Stimulated activated naive B cell treated with anti-CD40 and anti-IgM and Interleukin-4, amounts not matched to agents 10 μg/mL and 1 μg/mL and 100 μg/mL, for 72 hours (primary cell): ENCODE measurements at regions not wholly inside any gene's neighbourhood (a gene's known extent, or its start where the extent isn't known, plus 50 kb on each side); places are given as distances from the start of the nearest gene placed in this dataset.
"Not testable (repeated sequence)": the region's sequence is repeated elsewhere in the genome, so short reads cannot be mapped to it uniquely, and the experiment has no call there.

Source experiments
- ATAC-seq, 2 donors: fragments of 150-1000 bp; cut with Tn5 transposase; replicated peaks; 2 replicates each; pipeline ENCODE4 v1.10.0; 2021; ENCODE audit warnings: moderate library complexity in 1 of 2
- DNase-seq: peaks from one replicate; pipeline ENCODE4 v3.0.0; 2021
- H3K27ac Mint-ChIP-seq: one replicate; pipeline ENCODE4 v1.8.0; 2022; ENCODE audit warnings: mild to moderate bottlenecking, mixed read lengths
- H3K27me3 Mint-ChIP-seq, 2 donors: one replicate each; pipeline ENCODE4 v1.8.0; 2022; ENCODE audit warnings: mixed read lengths in 2 of 2
- H3K36me3 Mint-ChIP-seq, 2 donors: one replicate each; pipeline ENCODE4 v1.8.0; 2022; ENCODE audit warnings: mixed read lengths in 2 of 2, mild to moderate bottlenecking in 1 of 2
- H3K4me1 Mint-ChIP-seq, 2 donors: one replicate each; pipeline ENCODE4 v1.8.0; 2022; ENCODE audit warnings: mixed read lengths in 2 of 2, mild to moderate bottlenecking in 1 of 2
- H3K4me3 Mint-ChIP-seq, 2 donors: one replicate each; pipeline ENCODE4 v1.8.0; 2022; ENCODE audit warnings: mild to moderate bottlenecking in 2 of 2, mixed read lengths in 2 of 2, moderate library complexity in 1 of 2
- H3K9me3 Mint-ChIP-seq, 2 donors: one replicate each; pipeline ENCODE4 v1.8.0; 2022; ENCODE audit warnings: mixed read lengths in 2 of 2, mild to moderate bottlenecking in 1 of 2

DNA sequence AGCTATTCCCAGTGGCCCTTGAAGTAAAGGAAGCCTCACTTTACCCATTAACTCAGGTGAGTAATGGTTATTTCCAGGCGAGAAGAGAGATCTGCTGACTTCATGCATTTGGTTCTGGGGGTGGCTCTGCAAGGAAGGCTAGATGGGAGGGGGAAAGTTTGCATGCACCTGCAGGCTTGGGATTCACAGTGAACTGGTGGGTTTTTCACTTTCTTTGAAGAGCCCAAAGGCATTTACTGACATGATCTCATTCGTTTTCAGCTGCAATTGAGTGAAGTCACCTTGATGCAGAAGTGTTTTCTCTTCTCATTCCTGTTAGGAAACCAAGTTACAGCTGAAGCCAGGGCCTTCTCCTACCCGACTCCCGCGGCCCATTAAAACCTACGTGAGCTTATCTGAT, 131.0 kb upstream of the N4BP1 start:
- H3K27me3 Mint-ChIP-seq = no peaks in the 10 kb centered on the region
- DNase-seq (no peak), ATAC-seq (no peak)
- H3K4me3 Mint-ChIP-seq = no peak overlapping the region
- H3K27ac Mint-ChIP-seq = no peak overlapping the region
- H3K4me1 Mint-ChIP-seq = no peaks in the 10 kb centered on the region
- H3K36me3 Mint-ChIP-seq = no peaks in the 10 kb centered on the region
- peaks cover 0 to 4% of the 10 kb centered on the region in 2 donors for H3K9me3 Mint-ChIP-seq

DNA sequence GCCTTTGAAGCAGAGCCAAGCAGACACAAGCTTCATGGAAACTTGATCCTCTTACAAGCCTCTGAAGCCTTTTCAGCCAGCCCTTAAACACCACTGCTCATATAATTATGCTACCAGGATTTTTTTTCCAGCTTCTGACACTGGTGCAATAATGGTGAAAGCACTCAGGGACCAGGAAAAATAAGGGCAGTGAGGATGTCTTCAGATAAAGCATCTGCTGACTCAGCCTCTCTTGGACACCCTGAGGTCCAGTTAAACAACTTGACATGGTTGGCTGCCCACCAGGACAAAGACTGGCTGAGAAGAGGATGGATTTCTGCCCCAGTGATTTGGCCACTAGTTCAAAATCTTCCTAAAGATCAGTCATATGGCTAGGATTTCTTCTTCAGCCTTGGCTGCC, 124.2 kb upstream of the N4BP1 start:
- no peaks in the 10 kb centered on the region for H3K27me3 Mint-ChIP-seq
- no peak for ATAC-seq
- no peak overlapping the region for H3K27ac Mint-ChIP-seq
- no peak for DNase-seq
- H3K4me1 Mint-ChIP-seq = no peaks in the 10 kb centered on the region
- no peak overlapping the region for H3K4me3 Mint-ChIP-seq
- H3K36me3 Mint-ChIP-seq = no peaks in the 10 kb centered on the region
- H3K9me3 Mint-ChIP-seq = no peaks in the 10 kb centered on the region

DNA sequence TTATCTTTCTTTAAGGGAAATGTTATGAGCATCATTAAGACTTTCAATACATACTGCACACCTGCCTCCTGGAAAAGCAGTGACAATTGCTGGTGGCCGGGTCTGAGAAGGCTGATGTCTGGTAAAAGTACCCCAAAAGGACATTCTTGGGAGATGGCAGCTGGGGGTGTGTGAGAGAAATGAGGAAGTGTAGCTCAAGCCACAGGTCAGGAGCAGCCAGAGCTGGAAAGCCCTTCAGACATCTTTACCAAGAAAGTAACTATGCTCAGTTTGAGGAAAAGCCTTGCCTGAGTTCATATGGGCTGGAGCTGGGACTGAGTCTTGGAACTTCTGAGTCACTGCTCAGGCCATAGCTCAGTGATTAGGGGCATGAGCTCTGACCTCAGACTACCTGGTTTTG, 94.7 kb upstream of the N4BP1 start:
- H3K36me3 Mint-ChIP-seq = no peaks in the 10 kb centered on the region
- ATAC-seq = no peak
- no peak for DNase-seq
- H3K9me3 Mint-ChIP-seq = peaks cover 6 to 8% of the 10 kb centered on the region in 2 donors
- H3K4me3 Mint-ChIP-seq = no peak overlapping the region
- peaks cover 3 to 6% of the 10 kb centered on the region in 2 donors for H3K27me3 Mint-ChIP-seq
- no peaks in the 10 kb centered on the region for H3K4me1 Mint-ChIP-seq
- H3K27ac Mint-ChIP-seq = no peak overlapping the region

DNA sequence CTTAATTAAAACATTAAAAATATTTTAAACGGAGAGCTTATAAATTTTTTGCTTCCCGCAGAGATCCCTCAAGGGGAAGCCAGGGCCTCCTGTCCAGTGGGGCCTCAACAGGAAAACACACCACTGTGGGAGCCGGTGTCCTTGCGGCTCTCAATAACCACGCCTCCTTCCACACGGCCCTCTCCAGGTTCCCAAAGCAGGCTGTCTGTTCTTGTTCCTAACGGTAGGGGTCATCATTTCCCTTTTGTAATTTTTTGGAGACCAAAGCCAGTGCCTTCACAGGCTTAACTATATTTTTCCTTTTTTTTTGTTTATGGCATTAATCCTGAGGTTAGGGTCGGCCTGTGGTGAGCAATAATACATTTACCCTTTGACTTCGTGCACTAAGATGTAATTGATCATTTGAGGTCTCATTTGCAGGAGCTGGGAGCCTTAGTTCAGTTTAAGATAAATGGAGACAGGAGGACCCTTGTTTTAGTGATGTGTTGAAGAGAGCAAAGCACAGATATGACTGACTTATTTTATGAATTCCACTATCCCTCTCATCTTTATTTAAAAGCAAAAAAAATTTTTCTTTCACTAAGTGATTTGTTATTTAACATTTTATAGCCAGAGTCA, 77.5 kb upstream of the N4BP1 start:
- Mint-ChIP-seq H3K27me3 (peaks cover 29 to 42% of the 10 kb centered on the region in 2 donors), H3K9me3 (no peaks in the 10 kb centered on the region), H3K27ac (no peak overlapping the region), H3K36me3 (no peaks in the 10 kb centered on the region), H3K4me3 (no peak overlapping the region), H3K4me1 (no peaks in the 10 kb centered on the region)
- ATAC-seq (peak; percentile 72 to 87), DNase-seq (peak; percentile 9)

DNA sequence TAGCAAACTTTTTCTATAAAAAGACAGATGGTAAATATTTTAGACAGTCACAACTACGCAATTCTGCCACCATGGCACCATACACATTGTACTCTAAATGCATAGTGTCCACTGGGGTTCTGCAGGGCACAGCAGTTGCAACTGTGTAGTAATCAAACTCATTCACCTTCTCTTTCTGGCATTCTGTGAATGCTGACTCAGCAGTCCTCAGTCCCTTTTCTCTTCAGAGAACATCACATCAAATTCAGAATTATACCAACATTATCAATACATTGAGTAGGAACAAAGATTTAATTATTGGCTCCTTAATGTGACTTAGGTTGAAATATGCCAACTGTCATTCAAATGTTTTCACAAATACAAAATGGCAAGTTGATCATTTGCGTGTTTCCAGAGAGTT, 74.2 kb upstream of the N4BP1 start:
- H3K27ac Mint-ChIP-seq = no peak overlapping the region
- no peak for ATAC-seq

DNA sequence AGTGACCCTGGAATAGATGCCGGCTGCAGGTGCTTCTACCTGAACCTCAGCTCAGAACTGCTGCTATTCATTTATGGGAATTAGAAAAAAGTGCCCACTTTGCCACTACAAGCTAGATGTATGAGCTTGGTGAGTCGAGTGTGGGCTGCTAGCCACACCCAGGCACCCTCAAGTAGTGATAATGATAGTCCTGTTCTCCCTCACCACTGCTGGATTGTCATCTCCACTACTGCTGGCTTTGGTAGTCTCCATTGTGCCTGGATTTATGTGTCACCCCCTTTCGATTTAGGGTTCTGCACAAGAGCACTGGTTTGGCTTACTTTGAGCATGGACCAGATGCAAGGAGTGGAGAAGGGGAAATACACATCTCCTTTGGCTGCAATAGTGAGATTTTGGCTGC, 73.0 kb upstream of the N4BP1 start:
- Mint-ChIP-seq H3K36me3 (no peaks in the 10 kb centered on the region), H3K4me3 (no peak overlapping the region), H3K27me3 (peaks cover 25 to 27% of the 10 kb centered on the region in 2 donors), H3K4me1 (no peaks in the 10 kb centered on the region), H3K9me3 (peaks cover 5% of the 10 kb centered on the region in 2 donors), H3K27ac (no peak overlapping the region)
- ATAC-seq = no peak
- DNase-seq = no peak

More for the DNA sequence above, 74.2 kb upstream of the N4BP1 start:
- Mint-ChIP-seq H3K27me3 (peaks cover 27 to 36% of the 10 kb centered on the region in 2 donors), H3K9me3 (peaks cover 5% of the 10 kb centered on the region in 2 donors), H3K36me3 (no peaks in the 10 kb centered on the region), H3K4me1 (no peaks in the 10 kb centered on the region), H3K4me3 (no peak overlapping the region)
- no peak for DNase-seq

DNA sequence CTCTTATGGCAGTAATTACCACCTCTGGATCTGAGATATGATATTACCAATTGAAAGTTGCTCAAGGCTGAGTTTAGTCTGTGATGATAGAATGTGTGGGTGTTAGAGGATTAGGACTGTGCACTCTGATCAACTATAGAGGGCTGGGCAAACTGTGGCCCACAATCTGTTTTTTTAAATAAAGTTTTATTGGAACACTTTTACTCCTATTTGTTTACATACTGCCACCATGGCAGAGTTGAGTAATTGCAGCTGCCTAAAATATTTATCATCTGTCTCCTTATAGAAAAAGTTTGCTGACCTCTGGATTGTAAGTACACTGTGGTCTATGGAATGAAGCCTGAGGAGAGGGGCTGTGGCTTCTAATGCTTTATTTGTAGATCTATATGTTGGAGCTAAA, 71.5 kb upstream of the N4BP1 start:
- no peak for ATAC-seq
- H3K4me3 Mint-ChIP-seq = no peak overlapping the region

DNA sequence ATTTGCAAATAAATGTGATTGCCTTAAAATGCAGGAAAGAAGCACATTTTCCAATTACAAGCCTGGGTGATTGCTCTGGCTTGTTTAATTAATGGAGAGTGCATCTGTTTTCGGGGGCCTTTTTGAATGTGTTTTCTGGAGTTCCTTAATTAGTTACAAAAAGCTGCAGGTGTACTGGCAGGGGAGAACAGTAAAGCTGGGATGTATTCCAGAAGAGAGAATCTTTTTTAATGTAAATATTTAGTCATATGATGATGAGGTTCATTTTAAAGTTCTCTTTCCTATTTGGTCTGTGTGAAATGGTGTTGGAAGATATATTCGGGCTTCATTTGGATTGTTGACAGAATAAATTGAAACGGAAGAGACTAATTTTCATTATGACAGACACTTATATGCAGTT, 70.9 kb upstream of the N4BP1 start:
- ATAC-seq = no peak

More for the DNA sequence above, 71.5 kb upstream of the N4BP1 start:
- Mint-ChIP-seq H3K9me3 (peaks cover 5% of the 10 kb centered on the region in 2 donors), H3K27me3 (peaks cover 21 to 23% of the 10 kb centered on the region in 2 donors), H3K27ac (no peak overlapping the region), H3K4me1 (no peaks in the 10 kb centered on the region), H3K36me3 (no peaks in the 10 kb centered on the region)
- DNase-seq = no peak

DNA sequence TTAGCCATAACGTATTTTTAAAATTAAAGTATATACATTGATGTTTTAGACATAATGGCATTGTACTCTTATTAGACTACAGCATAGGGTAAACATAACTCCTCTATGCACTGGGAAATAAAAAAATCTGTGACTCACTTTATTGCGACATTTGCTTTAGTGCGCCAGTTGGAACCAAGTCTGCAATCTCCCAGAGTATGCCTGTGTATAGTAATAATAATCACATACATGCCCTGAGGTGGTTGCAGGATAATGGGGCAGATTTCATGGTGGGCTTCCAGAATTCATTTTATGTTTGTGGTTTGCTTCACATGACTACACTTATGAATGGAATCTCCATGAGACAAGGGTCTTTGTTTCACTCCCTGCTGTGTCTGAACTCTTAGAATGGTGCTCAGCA, 66.9 kb upstream of the N4BP1 start:
- H3K4me1 Mint-ChIP-seq = no peaks in the 10 kb centered on the region
- peaks cover 0 to 1% of the 10 kb centered on the region in 2 donors for H3K27me3 Mint-ChIP-seq
- no peaks in the 10 kb centered on the region for H3K36me3 Mint-ChIP-seq
- H3K4me3 Mint-ChIP-seq = no peak overlapping the region
- DNase-seq (no peak), ATAC-seq (no peak)
- H3K9me3 Mint-ChIP-seq = peaks cover 5 to 11% of the 10 kb centered on the region in 2 donors
- H3K27ac Mint-ChIP-seq = no peak overlapping the region

More for the DNA sequence above, 70.9 kb upstream of the N4BP1 start:
- H3K4me3 Mint-ChIP-seq = no peak overlapping the region
- H3K4me1 Mint-ChIP-seq = no peaks in the 10 kb centered on the region
- H3K27ac Mint-ChIP-seq = no peak overlapping the region
- DNase-seq = no peak
- H3K36me3 Mint-ChIP-seq = no peaks in the 10 kb centered on the region
- peaks cover 14 to 16% of the 10 kb centered on the region in 2 donors for H3K27me3 Mint-ChIP-seq
- peaks cover 5% of the 10 kb centered on the region in 2 donors for H3K9me3 Mint-ChIP-seq

DNA sequence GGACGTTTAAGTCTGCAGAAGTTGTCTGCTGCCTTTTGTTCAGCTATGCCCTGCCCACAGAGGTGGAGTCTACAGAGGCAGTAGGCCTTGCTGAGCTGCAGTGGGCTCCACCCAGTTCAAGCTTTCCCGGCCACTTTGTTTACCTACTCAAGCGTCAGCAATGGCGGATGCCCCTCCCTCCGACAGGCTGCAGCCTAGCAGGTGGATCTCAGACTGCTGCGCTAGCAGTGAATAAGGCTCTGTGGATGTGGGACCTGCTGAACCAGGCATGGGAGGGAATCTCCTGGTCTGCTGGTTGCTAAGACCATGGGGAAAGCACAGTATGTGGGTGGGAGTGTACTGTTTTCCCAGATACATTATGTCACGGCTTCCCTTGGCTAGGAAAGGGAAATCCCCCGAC, 58.2 kb upstream of the N4BP1 start:
- not testable (repeated sequence) for ATAC-seq, DNase-seq, H3K4me1 Mint-ChIP-seq, H3K36me3 Mint-ChIP-seq, H3K4me3 Mint-ChIP-seq, H3K9me3 Mint-ChIP-seq, H3K27ac Mint-ChIP-seq
- peaks cover 16 to 21% of the 10 kb centered on the region in 2 donors for H3K27me3 Mint-ChIP-seq

DNA sequence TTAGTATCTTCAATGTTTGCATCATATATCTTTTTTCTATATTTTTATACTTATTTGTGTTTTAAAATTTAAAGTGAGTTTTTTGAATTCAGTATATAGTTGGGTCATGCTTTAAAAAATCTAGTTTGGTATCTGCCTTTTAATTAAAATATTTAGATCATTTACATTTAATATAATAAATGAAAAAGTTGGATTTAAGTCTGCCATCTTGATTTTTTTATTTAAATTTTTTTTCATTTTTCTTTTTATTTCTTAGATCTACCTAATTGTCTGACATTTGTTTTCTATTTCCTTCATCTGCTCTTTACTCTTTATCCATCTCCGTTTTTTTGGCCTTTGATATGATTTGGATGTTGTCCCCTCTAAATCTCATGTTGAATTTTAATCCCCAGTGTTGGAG, 50.0 kb upstream of the N4BP1 start:
- Mint-ChIP-seq H3K27ac (no peak overlapping the region), H3K4me1 (no peaks in the 10 kb centered on the region), H3K27me3 (no peaks in the 10 kb centered on the region), H3K9me3 (peaks cover 16 to 24% of the 10 kb centered on the region in 2 donors), H3K4me3 (no peak overlapping the region), H3K36me3 (peaks cover 2 to 8% of the 10 kb centered on the region in 2 donors)
- ATAC-seq = no peak
- no peak for DNase-seq
